ENCODE measurements at regions not wholly inside any gene's neighbourhood (a gene's known extent, or its start where the extent isn't known, plus 50 kb on each side); places are given as distances from the start of the nearest gene placed in this dataset.

DNA sequence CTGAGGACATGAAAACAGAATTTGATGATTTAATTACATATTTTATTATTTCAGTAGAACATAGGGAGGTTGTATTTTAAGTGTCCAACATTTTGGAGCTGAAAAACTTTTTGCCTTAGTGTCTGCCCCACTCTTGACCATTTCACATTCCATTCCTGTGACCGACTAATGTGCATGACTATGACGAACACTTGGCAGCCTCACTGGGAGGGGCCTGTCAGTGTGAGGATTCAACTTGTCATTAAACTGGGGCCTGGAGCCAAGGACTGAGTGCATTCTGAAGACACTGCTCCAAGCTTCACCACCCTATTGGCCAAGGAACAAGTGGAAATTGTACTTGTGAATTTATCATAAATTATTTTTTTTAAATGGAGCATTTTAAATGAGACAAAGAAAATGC lies 661.3 kb downstream of the BCKDHB start:
- intact Hi-C loops (cut with micrococcal nuclease; ENCODE audit: unreplicated experiment) = no loop called here
- FAIRE-seq (no peak), DNase-seq (ENCODE audit: low read depth, low spot score) (no peak), ATAC-seq (no peak)
- in situ Hi-C loops (cut with MboI) = no loop called here
- Histone ChIP-seq H3K9me3 (replicated peaks; ENCODE audit: control insufficient read depth, insufficient read depth, low read length) (no peaks in the 10 kb centered on the region), H3K9ac (ENCODE audit: control insufficient read depth, insufficient read depth, low read length) (no peak overlapping the region), H3K27ac (ENCODE audit: control insufficient read depth, insufficient read depth) (no peak overlapping the region), H3K4me3 (no peak overlapping the region), H3K27me3 (replicated peaks in 1 of 2; ENCODE audit: control insufficient read depth in 2 of 2, insufficient read depth in 2 of 2, low read length in 1 of 2) (no peaks in the 10 kb centered on the region), H3K4me1 (ENCODE audit: control insufficient read depth, insufficient read depth, low read length) (no peaks in the 10 kb centered on the region), H3K36me3 (ENCODE audit: control insufficient read depth in 2 of 2, insufficient read depth in 2 of 2, low read length in 1 of 2) (no peaks in the 10 kb centered on the region), H4K20me1 (ENCODE audit: control insufficient read depth, insufficient read depth) (no peaks in the 10 kb centered on the region), H3K79me2 (ENCODE audit: control insufficient read depth, insufficient read depth, low read length) (no peaks in the 10 kb centered on the region), H3K4me2 (ENCODE audit: control insufficient read depth, insufficient read depth) (no peak overlapping the region), H2AFZ (ENCODE audit: control insufficient read depth, low read depth, low read length) (no peak overlapping the region)
- RAD21 ChIA-PET (ENCODE audit: unreplicated experiment) = no interaction called here
- no TSS peak for BruUV-seq (replicated peaks)
- POLR2A ChIA-PET = no interaction called here
- WGBS (ENCODE audit: insufficient coverage, insufficient replicate concordance, low lambda C conversion rate, missing lambda C conversion rate) = 88% methylated on average over 2 of the region's 2 CpGs
- TF ChIP-seq EP300 (IDR thresholded peaks at IDR 0.05; ENCODE audit: borderline replicate concordance in 1 of 2, control insufficient read depth in 1 of 2, low read depth in 2 of 2, low read length in 2 of 2) (no peak), STAT3 (IDR thresholded peaks at IDR 0.05; ENCODE audit: low read depth, low read length) (no peak), YY1 (IDR thresholded peaks at IDR 0.05; ENCODE audit: low read depth, low read length) (no peak), TCF7 (IDR thresholded peaks at IDR 0.05; ENCODE audit: borderline replicate concordance) (no peak), CBX3 (IDR thresholded peaks at IDR 0.05; ENCODE audit: borderline replicate concordance, low read depth) (no peak), BRCA1 (IDR thresholded peaks at IDR 0.05; ENCODE audit: low read depth, low read length) (no peak), SPI1 (IDR thresholded peaks at IDR 0.05; ENCODE audit: borderline replicate concordance, insufficient read depth, low read depth, low read length) (no peak), NFYB (IDR thresholded peaks at IDR 0.05; ENCODE audit: insufficient read depth, low read depth, low read length) (no peak), NR2F1 (conservative IDR thresholded peaks at IDR 0.05) (no peak), SUPT20H (IDR thresholded peaks at IDR 0.05; ENCODE audit: borderline replicate concordance, control insufficient read depth, low read depth, low read length) (no peak), MYC (IDR thresholded peaks at IDR 0.05; ENCODE audit: insufficient read depth, insufficient read length, insufficient replicate concordance, low read length, severe bottlenecking) (no peak), CHD2 (IDR thresholded peaks at IDR 0.05; ENCODE audit: borderline replicate concordance, low read depth, low read length) (no peak), HDGF (IDR thresholded peaks at IDR 0.05) (no peak), RBBP5 (conservative IDR thresholded peaks at IDR 0.05) (no peak), SREBF1 (IDR thresholded peaks at IDR 0.05; ENCODE audit: low read length) (no peak), CBFB (IDR thresholded peaks at IDR 0.05; ENCODE audit: low read depth) (no peak), ASH2L (IDR thresholded peaks at IDR 0.05; ENCODE audit: borderline replicate concordance, low read depth) (no peak), MXI1 (IDR thresholded peaks at IDR 0.05; ENCODE audit: low read depth, low read length) (no peak)
- TF ChIP-seq, protein P1, sequence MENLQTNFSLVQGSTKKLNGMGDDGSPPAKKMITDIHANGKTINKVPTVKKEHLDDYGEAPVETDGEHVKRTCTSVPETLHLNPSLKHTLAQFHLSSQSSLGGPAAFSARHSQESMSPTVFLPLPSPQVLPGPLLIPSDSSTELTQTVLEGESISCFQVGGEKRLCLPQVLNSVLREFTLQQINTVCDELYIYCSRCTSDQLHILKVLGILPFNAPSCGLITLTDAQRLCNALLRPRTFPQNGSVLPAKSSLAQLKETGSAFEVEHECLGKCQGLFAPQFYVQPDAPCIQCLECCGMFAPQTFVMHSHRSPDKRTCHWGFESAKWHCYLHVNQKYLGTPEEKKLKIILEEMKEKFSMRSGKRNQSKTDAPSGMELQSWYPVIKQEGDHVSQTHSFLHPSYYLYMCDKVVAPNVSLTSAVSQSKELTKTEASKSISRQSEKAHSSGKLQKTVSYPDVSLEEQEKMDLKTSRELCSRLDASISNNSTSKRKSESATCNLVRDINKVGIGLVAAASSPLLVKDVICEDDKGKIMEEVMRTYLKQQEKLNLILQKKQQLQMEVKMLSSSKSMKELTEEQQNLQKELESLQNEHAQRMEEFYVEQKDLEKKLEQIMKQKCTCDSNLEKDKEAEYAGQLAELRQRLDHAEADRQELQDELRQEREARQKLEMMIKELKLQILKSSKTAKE (IDR thresholded peaks at IDR 0.05; ENCODE audit: low read depth, poor library complexity, severe bottlenecking) = no peak
- SMC1A ChIA-PET (ENCODE audit: uncharacterized antibody, unreplicated experiment) = no interaction called here
- CTCF ChIA-PET = no interaction called here
